Transverse colon (tissue), 4 donors: ENCODE measurements at regions not wholly inside any gene's neighbourhood (a gene's known extent, or its start where the extent isn't known, plus 50 kb on each side); places are given as distances from the start of the nearest gene placed in this dataset.

ENCODE experiments used
- DNase-seq: peaks from one replicate; pipeline ENCODE4 v3.0.0-alpha.2; 2019
- H3K27ac ChIP-seq, 4 donors: fragments of 200-600 bp; sonication (generic); 2 replicates each; pipeline ENCODE4 v1.5.1; 2016 to 2018; ENCODE audit warnings: inconsistent platforms in 4 of 4
- H3K27me3 ChIP-seq: fragments of 200-600 bp; sonication (generic); 2 replicates; pipeline ENCODE4 v1.5.1; 2017; ENCODE audit warnings: inconsistent platforms
- H3K36me3 ChIP-seq, 4 donors: fragments of 200-600 bp; sonication (generic); 2 replicates each; pipeline ENCODE4 v1.5.1; 2017 to 2019; ENCODE audit warnings: inconsistent platforms in 4 of 4
- H3K4me1 ChIP-seq, 4 donors: fragments of 200-600 bp; sonication (generic); 2 replicates each; pipeline ENCODE4 v1.5.1; 2017 to 2020; ENCODE audit warnings: inconsistent platforms in 4 of 4
- H3K4me3 ChIP-seq, 4 donors: fragments of 200-600 bp; sonication (generic); 1 replicate in 1 of 4; 2 replicates in 3 of 4; pipeline versions ENCODE4 v1.5.1 to v1.6.1; 2017 to 2019; ENCODE audit warnings: inconsistent platforms in 4 of 4
- H3K9me3 ChIP-seq, 2 donors: fragments of 200-600 bp; sonication (generic); 2 replicates each; pipeline ENCODE4 v1.5.1; 2017 to 2019; ENCODE audit warnings: inconsistent platforms in 2 of 2
- EP300 ChIP-seq: sonication (generic); formaldehyde crosslinking; IDR thresholded peaks from one replicate; pipeline ENCODE4 v1.6.1; 2017; ENCODE audit warnings: antibody characterized with exemption, low read depth
- POLR2A ChIP-seq: fragments of 450-650 bp; IDR thresholded peaks from one replicate; pipeline ENCODE4 v1.6.1; 2016; ENCODE audit warnings: antibody characterized with exemption, mild to moderate bottlenecking, moderate library complexity
- POLR2AphosphoS5 ChIP-seq, 3 donors: sonication (generic); formaldehyde crosslinking; IDR thresholded peaks; one replicate each; pipeline ENCODE4 v1.6.1; 2016; ENCODE audit warnings: antibody characterized with exemption in 3 of 3
- WGBS, 2 donors: methylation state at CpG; one replicate each; pipeline ENCODE4 v1.1.5; 2018; ENCODE audit warnings: low coverage in 1 of 2; 5-methylcytosine and 5-hydroxymethylcytosine counted together
- in situ Hi-C, 4 donors: fragments of 200-750 bp; cut with MboI; loops; one replicate each; pipeline versions ENCODE4 v1.15.0 to v1.15.1; 2017; ENCODE audit warnings: low sequenced_read_pairs in 3 of 4, low pct_ligation_motif_present in 1 of 4, low pct_unique_long_range_greater_than_20kb in 1 of 4
- intact Hi-C: fragments of 100-400 bp; cut with DNase I; formaldehyde crosslinking; loops from one replicate; pipeline ENCODE4 v1.15.1; 2023; ENCODE audit warnings: low total_unique reads
- TF ChIP-seq, protein P1 (sequence below), 5 experiments: fragments of 200-600 bp in 3 of 5; fragments of 450-650 bp in 2 of 5; sonication (generic) in 3 of 5; IDR thresholded peaks; 1 replicate in 2 of 5; 2 replicates in 3 of 5; pipeline ENCODE4 v1.5.1; 2016 to 2017; ENCODE audit warnings: antibody characterized with exemption in 5 of 5, inconsistent platforms in 3 of 5, mild to moderate bottlenecking in 2 of 5, moderate library complexity in 1 of 5

DNA sequence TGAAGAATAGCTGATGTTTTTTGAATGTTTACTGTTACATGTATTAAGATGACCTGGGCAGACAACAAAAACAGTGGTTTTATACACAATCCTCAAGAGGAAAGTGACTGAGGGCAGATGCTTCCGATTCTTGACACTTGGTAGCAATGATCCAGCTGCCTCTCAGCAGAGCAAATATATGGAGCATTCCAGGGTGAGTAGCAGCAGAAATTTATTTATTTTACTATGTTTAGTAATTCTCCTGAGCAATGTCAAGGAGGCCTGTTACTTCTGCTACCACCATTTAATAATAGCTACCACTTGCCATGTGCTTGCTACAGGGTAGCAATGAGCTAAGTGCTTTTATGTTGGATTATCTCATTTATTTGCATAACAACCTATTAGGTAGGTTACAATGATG is 69.1 kb upstream of the NR3C1 start:
- TF ChIP-seq, protein P1, sequence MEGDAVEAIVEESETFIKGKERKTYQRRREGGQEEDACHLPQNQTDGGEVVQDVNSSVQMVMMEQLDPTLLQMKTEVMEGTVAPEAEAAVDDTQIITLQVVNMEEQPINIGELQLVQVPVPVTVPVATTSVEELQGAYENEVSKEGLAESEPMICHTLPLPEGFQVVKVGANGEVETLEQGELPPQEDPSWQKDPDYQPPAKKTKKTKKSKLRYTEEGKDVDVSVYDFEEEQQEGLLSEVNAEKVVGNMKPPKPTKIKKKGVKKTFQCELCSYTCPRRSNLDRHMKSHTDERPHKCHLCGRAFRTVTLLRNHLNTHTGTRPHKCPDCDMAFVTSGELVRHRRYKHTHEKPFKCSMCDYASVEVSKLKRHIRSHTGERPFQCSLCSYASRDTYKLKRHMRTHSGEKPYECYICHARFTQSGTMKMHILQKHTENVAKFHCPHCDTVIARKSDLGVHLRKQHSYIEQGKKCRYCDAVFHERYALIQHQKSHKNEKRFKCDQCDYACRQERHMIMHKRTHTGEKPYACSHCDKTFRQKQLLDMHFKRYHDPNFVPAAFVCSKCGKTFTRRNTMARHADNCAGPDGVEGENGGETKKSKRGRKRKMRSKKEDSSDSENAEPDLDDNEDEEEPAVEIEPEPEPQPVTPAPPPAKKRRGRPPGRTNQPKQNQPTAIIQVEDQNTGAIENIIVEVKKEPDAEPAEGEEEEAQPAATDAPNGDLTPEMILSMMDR (IDR thresholded peaks at IDR 0.05) = no peak
- TF ChIP-seq POLR2AphosphoS5 (IDR thresholded peaks at IDR 0.05) (no peak), EP300 (no peak), POLR2A (no peak)
- no peak for DNase-seq
- H3K4me1 ChIP-seq = no peaks in the 10 kb centered on the region
- no peaks in the 10 kb centered on the region for H3K9me3 ChIP-seq
- 65 to 83% methylated on average over 1 of the region's 1 CpG for WGBS, 2 donors
- no peak overlapping the region for H3K4me3 ChIP-seq
- H3K36me3 ChIP-seq = no peaks in the 10 kb centered on the region
- in situ Hi-C loops = no loop called here
- intact Hi-C loops = no loop called here
- H3K27me3 ChIP-seq = no peaks in the 10 kb centered on the region
- no peak overlapping the region for H3K27ac ChIP-seq

DNA sequence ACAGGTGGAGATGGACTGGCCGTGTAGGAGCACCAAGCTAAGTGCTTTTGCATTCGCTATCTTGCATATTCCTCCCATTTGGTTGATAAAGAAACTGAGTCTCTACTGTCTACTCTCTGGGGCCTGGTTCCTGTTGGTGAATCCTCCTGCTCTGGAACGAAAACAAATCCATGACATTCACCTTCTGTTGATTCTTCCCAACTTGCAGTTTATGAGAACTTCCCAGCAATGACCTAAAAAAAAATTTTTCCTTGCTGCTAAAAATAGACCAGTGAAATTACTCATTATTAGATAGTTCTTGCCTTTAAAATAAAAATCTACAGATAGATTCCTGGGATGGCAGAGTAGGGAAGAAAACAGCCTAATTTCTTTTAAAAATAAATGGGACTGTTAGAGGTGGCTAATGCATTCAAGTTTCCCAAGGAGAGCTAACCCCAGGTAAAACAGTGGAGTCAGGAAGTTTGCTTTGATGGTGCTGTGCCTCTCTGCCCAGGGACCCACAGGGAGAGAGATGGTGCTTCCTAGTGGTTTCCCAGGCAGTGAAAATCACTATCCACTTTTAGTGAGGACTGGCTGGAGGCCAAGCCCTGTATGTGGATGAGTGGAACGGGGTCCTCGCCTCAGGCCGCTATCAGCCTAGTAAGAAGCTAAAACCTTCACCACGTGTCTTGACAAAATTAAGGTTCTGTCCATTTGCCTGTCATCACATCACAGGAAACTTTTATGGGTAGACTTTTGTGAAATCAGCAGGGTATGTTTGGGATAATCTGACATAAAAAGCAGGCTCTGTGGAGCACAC is 68.4 kb upstream of the NR3C1 start:
- Histone ChIP-seq H3K4me1 (no peaks in the 10 kb centered on the region), H3K27ac (no peak overlapping the region), H3K27me3 (no peaks in the 10 kb centered on the region), H3K9me3 (no peaks in the 10 kb centered on the region), H3K4me3 (no peak overlapping the region), H3K36me3 (no peaks in the 10 kb centered on the region)
- intact Hi-C loops (no loop called here), in situ Hi-C loops (no loop called here)
- TF ChIP-seq POLR2AphosphoS5 (IDR thresholded peaks at IDR 0.05) (no peak), EP300 (no peak), POLR2A (no peak)
- TF ChIP-seq, protein P1 (IDR thresholded peaks at IDR 0.05) = no peak
- WGBS, 2 donors = 66 to 87% methylated on average over 3 to 7 of the region's 7 CpGs
- DNase-seq = no peak

DNA sequence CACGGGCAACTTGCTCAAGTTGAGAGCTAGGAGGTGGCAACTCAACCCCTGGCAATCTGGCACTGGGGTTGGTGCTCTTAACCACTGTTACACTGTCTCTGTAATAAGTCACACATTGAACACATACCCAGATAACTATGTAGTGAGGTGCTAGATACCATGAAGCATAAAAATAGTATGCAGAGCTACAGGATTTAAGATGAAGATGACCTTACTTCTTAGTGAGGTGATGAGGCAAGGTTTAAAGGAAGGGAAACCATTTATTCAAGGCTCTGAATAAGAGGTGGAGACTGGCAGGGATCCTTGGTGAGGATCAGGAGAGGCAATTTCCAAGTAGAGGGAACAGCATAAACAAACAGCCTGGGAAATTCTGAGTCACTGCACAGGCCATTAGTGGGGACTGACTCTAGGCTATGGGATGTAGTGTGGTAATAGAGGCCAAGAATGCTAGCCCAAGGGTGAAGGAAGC is 67.6 kb upstream of the NR3C1 start:
- Histone ChIP-seq H3K4me3 (no peak overlapping the region), H3K27ac (no peak overlapping the region), H3K9me3 (no peaks in the 10 kb centered on the region), H3K27me3 (no peaks in the 10 kb centered on the region), H3K36me3 (no peaks in the 10 kb centered on the region), H3K4me1 (no peaks in the 10 kb centered on the region)
- TF ChIP-seq, protein P1 (IDR thresholded peaks at IDR 0.05) = no peak
- intact Hi-C loops = no loop called here
- 86 to 92% methylated on average over 1 of the region's 1 CpG for WGBS, 2 donors
- in situ Hi-C loops = no loop called here
- no peak for DNase-seq

DNA sequence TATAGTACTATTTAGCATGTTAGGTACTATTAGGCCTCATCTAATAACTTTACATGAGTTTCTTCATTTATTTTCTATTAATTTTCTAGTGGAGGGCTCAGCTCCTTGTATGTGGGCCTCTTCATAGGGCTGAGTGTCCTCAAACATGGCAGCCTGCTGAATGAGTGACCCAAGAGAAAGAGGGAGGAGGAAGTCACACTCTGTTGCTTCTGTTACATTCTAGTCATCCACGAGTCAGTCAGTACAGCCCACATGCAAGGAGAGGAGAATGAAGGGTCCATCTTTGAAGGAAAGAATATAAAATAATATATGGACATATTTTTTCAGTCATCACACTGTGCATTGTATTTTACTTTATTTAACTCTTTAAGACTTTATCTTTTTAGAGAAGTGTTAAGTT is 66.6 kb upstream of the NR3C1 start:
- in situ Hi-C loops = no loop called here
- TF ChIP-seq POLR2A = no peak
- no peak for TF ChIP-seq POLR2AphosphoS5 (IDR thresholded peaks at IDR 0.05)
- no peak for TF ChIP-seq EP300
- TF ChIP-seq, protein P1 (IDR thresholded peaks at IDR 0.05) = no peak
- WGBS, 2 donors = 66 to 100% methylated on average over 1 of the region's 1 CpG
- Histone ChIP-seq H3K27ac (no peak overlapping the region), H3K9me3 (no peaks in the 10 kb centered on the region), H3K27me3 (no peaks in the 10 kb centered on the region), H3K36me3 (no peaks in the 10 kb centered on the region), H3K4me3 (no peak overlapping the region), H3K4me1 (no peaks in the 10 kb centered on the region)
- DNase-seq = no peak
- intact Hi-C loops = no loop called here
